Nephron (organoid): ENCODE measurements at regions not wholly inside any gene's neighbourhood (a gene's known extent, or its start where the extent isn't known, plus 50 kb on each side); places are given as distances from the start of the nearest gene placed in this dataset.

Experiments used
- H3K27ac Mint-ChIP-seq, 3 experiments: 2 replicates each; pipeline ENCODE4 v1.8.0; 2020; ENCODE audit warnings: mixed read lengths in 3 of 3, mild to moderate bottlenecking in 2 of 3, moderate library complexity in 1 of 3
- H3K27me3 Mint-ChIP-seq: 2 replicates; pipeline ENCODE4 v1.8.0; 2021; ENCODE audit warnings: low read depth, mild to moderate bottlenecking, moderate library complexity, mixed read lengths
- H3K36me3 Mint-ChIP-seq: 2 replicates; pipeline ENCODE4 v1.8.0; 2020; ENCODE audit warnings: low read depth, mixed read lengths
- H3K4me1 Mint-ChIP-seq: 2 replicates; pipeline ENCODE4 v1.8.0; 2020; ENCODE audit warnings: mixed read lengths
- H3K4me3 Mint-ChIP-seq, 3 experiments: 2 replicates each; pipeline ENCODE4 v1.8.0; 2020; ENCODE audit warnings: mild to moderate bottlenecking in 3 of 3, mixed read lengths in 3 of 3, moderate library complexity in 2 of 3
- H3K9me3 Mint-ChIP-seq: 2 replicates; pipeline ENCODE4 v1.8.0; 2020; ENCODE audit warnings: mixed read lengths
- CTCF ChIP-seq, 3 experiments: fragments of 200-600 bp; sonication (generic); IDR thresholded peaks; one replicate each; pipeline ENCODE4 v1.5.0; 2021; ENCODE audit warnings: antibody characterized with exemption in 3 of 3; ENCODE audit not compliant: unreplicated experiment in 3 of 3

GRCh38 chr6:99745651-99746050 lies 139.0 kb downstream of the PRDM13 start:
- no peaks in the 10 kb centered on the region for H3K36me3 Mint-ChIP-seq
- peaks cover 13% of the 10 kb centered on the region for H3K27me3 Mint-ChIP-seq
- no peak overlapping the region for H3K4me3 Mint-ChIP-seq
- no peaks in the 10 kb centered on the region for H3K9me3 Mint-ChIP-seq
- no peak overlapping the region for H3K27ac Mint-ChIP-seq
- no peak for TF ChIP-seq CTCF (IDR thresholded peaks at IDR 0.05; ENCODE audit: unreplicated experiment in 3 of 3)
- H3K4me1 Mint-ChIP-seq = no peaks in the 10 kb centered on the region

- Mint-ChIP-seq H3K36me3 (no peaks in the 10 kb centered on the region), H3K4me1 (no peaks in the 10 kb centered on the region), H3K4me3 (no peak overlapping the region), H3K27ac (no peak overlapping the region), H3K9me3 (no peaks in the 10 kb centered on the region), H3K27me3 (peaks cover 13% of the 10 kb centered on the region)
- peak; percentile 89 to 93 (median 90) for TF ChIP-seq CTCF (IDR thresholded peaks at IDR 0.05; ENCODE audit: unreplicated experiment in 3 of 3)
Observed at GRCh38 chr6:99746261-99746895, 139.7 kb downstream of the PRDM13 start.

- no peak overlapping the region for H3K4me3 Mint-ChIP-seq
- H3K27me3 Mint-ChIP-seq = peaks cover 4% of the 10 kb centered on the region
- no peaks in the 10 kb centered on the region for H3K4me1 Mint-ChIP-seq
- no peak overlapping the region for H3K27ac Mint-ChIP-seq
- H3K9me3 Mint-ChIP-seq = no peaks in the 10 kb centered on the region
- no peak for TF ChIP-seq CTCF (IDR thresholded peaks at IDR 0.05; ENCODE audit: unreplicated experiment in 3 of 3)
- H3K36me3 Mint-ChIP-seq = no peaks in the 10 kb centered on the region
Observed at GRCh38 chr6:99761711-99762110, 155.1 kb downstream of the PRDM13 start.

- Mint-ChIP-seq H3K36me3 (no peaks in the 10 kb centered on the region), H3K27ac (no peak overlapping the region), H3K4me1 (no peaks in the 10 kb centered on the region), H3K27me3 (peaks cover 4% of the 10 kb centered on the region), H3K9me3 (peaks cover 5% of the 10 kb centered on the region), H3K4me3 (no peak overlapping the region)
- no peak for TF ChIP-seq CTCF (IDR thresholded peaks at IDR 0.05; ENCODE audit: unreplicated experiment in 3 of 3)
Observed at GRCh38 chr6:99768166-99768565, 161.5 kb downstream of the PRDM13 start.

- Mint-ChIP-seq H3K27me3 (peaks cover 8% of the 10 kb centered on the region), H3K27ac (no peak overlapping the region), H3K36me3 (no peaks in the 10 kb centered on the region), H3K4me1 (no peaks in the 10 kb centered on the region), H3K9me3 (no peaks in the 10 kb centered on the region), H3K4me3 (no peak overlapping the region)
- no peak for TF ChIP-seq CTCF (IDR thresholded peaks at IDR 0.05; ENCODE audit: unreplicated experiment in 3 of 3)
Observed at GRCh38 chr6:99779631-99780555, 173.3 kb downstream of the PRDM13 start.
